Adipocyte (in vitro differentiated cells): ENCODE measurements at regions not wholly inside any gene's neighbourhood (a gene's known extent, or its start where the extent isn't known, plus 50 kb on each side); places are given as distances from the start of the nearest gene placed in this dataset.
A peak's percentile ranks its signal among the peaks of the same experiment; 100 is the strongest.

Experiments
- DNase-seq: peaks from one replicate; pipeline ENCODE4 v3.0.0-alpha.2; 2015; ENCODE audit warnings: low read depth
- H3K27me3 ChIP-seq: replicated peaks from 2 replicates; pipeline ENCODE4 v1.7.0; 2013; ENCODE audit warnings: mild to moderate bottlenecking, low read length, moderate library complexity; ENCODE audit not compliant: control insufficient read depth, insufficient read depth
- H3K36me3 ChIP-seq: 2 replicates; pipeline ENCODE4 v1.7.0; 2013; ENCODE audit warnings: low read length, mild to moderate bottlenecking, moderate library complexity; ENCODE audit not compliant: control insufficient read depth, insufficient read depth, severe bottlenecking
- H3K4me1 ChIP-seq: 2 replicates; pipeline ENCODE4 v1.7.0; 2013; ENCODE audit warnings: mild to moderate bottlenecking, low read length, moderate library complexity; ENCODE audit not compliant: control insufficient read depth, insufficient read depth
- H3K4me3 ChIP-seq: 2 replicates; pipeline ENCODE4 v1.7.0; 2013; ENCODE audit warnings: mild to moderate bottlenecking, low read length, moderate library complexity
- H3K9ac ChIP-seq: 2 replicates; pipeline ENCODE4 v1.7.0; 2013; ENCODE audit warnings: mild to moderate bottlenecking, low read length, moderate library complexity
- H3K9me3 ChIP-seq: 2 replicates; pipeline ENCODE4 v1.7.0; 2013; ENCODE audit warnings: mild to moderate bottlenecking, low read length, moderate library complexity; ENCODE audit not compliant: control insufficient read depth

- Histone ChIP-seq H3K9me3 (no peaks in the 10 kb centered on the region), H3K27me3 (no peaks in the 10 kb centered on the region), H3K4me1 (no peaks in the 10 kb centered on the region), H3K36me3 (no peaks in the 10 kb centered on the region), H3K4me3 (no peak overlapping the region), H3K9ac (no peak overlapping the region)
- DNase-seq = no peak
Measured at GRCh38 chr7:109235316-109235715, 665.6 kb downstream of the DNAJB9 start.

DNA sequence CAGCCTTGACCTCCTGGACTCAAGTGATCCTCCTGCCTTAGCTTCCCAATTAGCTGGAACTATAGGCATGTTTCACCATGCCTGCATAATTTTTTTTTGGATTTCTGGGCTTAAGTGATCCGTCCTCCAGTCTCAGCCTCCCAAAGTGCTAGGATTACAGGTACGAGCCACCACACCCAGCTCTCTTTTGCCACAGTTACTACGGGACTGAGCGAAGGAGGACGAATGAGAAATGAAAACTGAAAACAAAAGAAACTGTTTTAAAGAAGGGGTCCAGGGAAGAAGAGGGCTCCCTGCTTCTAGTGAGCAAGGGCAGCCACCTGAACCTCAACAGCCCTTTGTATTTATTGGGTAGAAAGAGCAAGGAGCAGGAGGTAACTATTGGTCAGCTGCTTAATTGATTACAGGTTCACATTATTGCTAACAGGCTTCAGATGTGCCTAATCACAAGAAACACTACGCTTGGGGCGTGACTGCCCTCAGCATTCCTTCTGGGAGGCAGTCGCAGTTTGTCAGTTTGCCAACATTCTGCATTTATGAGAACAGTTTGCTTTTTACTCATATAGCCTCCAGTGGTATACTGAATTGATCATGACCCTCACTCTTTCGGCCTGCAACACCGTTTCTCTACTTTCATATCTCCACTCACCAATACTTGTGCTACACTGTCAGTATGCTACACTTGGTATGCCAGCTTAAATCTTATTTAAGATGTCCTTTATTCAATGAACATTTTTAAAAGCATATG, 676.8 kb downstream of the DNAJB9 start:
- no peaks in the 10 kb centered on the region for H3K36me3 ChIP-seq
- no peaks in the 10 kb centered on the region for H3K9me3 ChIP-seq
- peak overlapping the region; percentile 43 for H3K4me3 ChIP-seq
- H3K27me3 ChIP-seq = no peaks in the 10 kb centered on the region
- DNase-seq = peak; percentile 79
- H3K4me1 ChIP-seq = no peaks in the 10 kb centered on the region
- no peak overlapping the region for H3K9ac ChIP-seq

DNA sequence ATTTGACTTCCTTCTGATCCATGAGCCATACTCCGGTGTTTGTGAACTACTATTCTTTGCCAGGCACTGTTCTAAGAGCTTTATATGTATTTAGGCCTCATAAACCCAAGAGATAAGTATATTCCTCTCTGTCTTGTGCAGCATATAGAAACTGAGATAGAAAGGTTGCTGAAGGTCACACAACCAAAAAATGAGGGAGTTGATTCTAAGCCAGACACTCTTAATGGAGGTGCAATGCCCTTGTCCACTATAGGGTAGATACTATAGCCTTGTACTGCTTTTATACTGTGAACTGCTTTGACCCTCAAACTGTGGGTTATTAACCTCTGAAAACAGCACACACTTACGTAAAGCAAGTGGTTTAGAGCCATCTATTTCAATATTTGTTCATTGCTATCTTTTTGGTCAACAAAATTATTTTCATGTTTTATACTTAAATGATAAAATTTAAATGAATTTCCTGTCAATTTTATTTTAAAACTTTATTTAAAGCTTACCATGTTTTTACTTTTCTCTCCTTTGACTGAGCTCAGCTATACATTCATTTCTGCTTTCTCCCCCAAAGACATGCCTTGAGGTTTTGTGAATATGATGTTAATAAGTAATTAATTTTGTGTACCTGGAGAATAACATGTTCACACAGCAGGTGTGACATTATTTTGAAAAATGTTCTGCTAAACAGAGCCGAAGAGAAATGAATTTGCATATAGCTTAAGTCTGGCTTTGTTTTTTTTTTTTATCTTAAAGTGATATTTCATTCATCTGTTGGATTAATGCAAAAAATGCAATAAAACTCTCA, 687.3 kb downstream of the DNAJB9 start:
- Histone ChIP-seq H3K9ac (no peak overlapping the region), H3K4me1 (no peaks in the 10 kb centered on the region), H3K27me3 (no peaks in the 10 kb centered on the region), H3K36me3 (no peaks in the 10 kb centered on the region), H3K9me3 (no peaks in the 10 kb centered on the region), H3K4me3 (no peak overlapping the region)
- no peak for DNase-seq

- no peak for DNase-seq
- Histone ChIP-seq H3K4me3 (no peak overlapping the region), H3K4me1 (no peaks in the 10 kb centered on the region), H3K9me3 (no peaks in the 10 kb centered on the region), H3K27me3 (no peaks in the 10 kb centered on the region), H3K36me3 (no peaks in the 10 kb centered on the region), H3K9ac (no peak overlapping the region)
Measured at GRCh38 chr7:109259151-109259550, 689.5 kb downstream of the DNAJB9 start.

DNA sequence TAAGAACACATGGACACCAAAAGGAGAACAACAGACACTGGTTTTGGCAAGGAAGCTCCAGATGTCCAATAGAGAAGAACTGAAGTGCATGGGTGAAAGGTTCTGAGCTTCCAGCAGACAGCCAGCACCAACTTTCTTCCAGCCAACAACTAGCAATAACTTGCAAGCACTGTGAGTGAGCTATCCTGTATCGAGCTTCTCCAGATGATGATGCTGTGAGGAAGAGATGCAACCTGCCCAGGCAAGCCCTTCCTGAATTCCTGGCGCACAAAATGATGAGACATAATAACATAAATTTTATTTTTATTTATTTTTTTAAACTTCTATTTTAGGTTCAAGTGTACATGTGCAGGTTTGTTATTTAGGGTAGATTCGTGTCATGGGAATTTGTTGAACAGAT, 692.1 kb downstream of the DNAJB9 start:
- Histone ChIP-seq H3K4me1 (no peaks in the 10 kb centered on the region), H3K9ac (no peak overlapping the region), H3K9me3 (no peaks in the 10 kb centered on the region), H3K4me3 (no peak overlapping the region), H3K36me3 (no peaks in the 10 kb centered on the region), H3K27me3 (no peaks in the 10 kb centered on the region)
- no peak for DNase-seq

DNA sequence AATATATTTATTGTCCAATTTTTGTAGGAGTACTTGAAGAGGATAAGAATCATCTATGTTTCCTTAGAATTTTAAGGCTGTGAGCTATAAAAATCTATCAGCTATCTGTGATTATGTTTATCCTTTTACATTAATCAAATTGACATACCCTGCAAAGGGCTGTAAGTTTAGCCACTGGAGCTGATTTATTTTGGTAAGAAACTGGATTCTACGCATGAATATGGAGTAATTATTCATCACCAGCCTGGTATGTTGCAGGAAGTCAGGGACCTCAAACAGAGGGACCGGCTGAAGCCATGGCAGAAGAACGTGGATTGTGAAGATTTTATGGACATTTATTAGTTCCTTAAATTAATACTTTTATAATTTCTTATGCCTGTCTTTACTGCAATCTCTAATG, 696.9 kb downstream of the DNAJB9 start:
- Histone ChIP-seq H3K4me1 (no peaks in the 10 kb centered on the region), H3K9me3 (peaks cover 3% of the 10 kb centered on the region), H3K4me3 (no peak overlapping the region), H3K36me3 (no peaks in the 10 kb centered on the region), H3K27me3 (no peaks in the 10 kb centered on the region), H3K9ac (no peak overlapping the region)
- DNase-seq = no peak

DNA sequence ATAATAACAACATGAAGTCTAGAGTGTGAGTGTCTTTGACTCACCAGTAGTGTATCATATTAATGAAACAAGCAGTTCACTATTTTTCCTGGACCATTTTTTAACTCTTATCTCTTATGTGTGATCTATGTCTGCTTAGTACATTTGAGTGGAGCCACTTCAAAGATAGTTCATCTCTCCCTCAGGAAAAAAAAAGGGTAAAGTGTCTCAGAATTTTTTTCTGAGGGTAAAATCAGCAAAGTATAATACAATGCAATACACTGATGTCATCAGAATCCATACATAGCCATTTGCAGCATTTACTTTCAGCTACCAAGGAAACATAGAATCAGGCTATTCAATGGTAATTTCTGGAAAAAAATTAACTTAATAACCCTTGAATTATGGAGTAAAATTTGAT, 706.7 kb downstream of the DNAJB9 start:
- no peaks in the 10 kb centered on the region for H3K4me1 ChIP-seq
- no peaks in the 10 kb centered on the region for H3K9me3 ChIP-seq
- no peak for DNase-seq
- no peak overlapping the region for H3K9ac ChIP-seq
- H3K27me3 ChIP-seq = no peaks in the 10 kb centered on the region
- H3K36me3 ChIP-seq = no peaks in the 10 kb centered on the region
- H3K4me3 ChIP-seq = no peak overlapping the region

GRCh38 chr7:109282726-109283125, 713.1 kb downstream of the DNAJB9 start:
- H3K9me3 ChIP-seq = peaks cover 3% of the 10 kb centered on the region
- H3K4me3 ChIP-seq = no peak overlapping the region
- H3K4me1 ChIP-seq = no peaks in the 10 kb centered on the region
- no peaks in the 10 kb centered on the region for H3K27me3 ChIP-seq
- H3K9ac ChIP-seq = no peak overlapping the region
- DNase-seq = no peak
- no peaks in the 10 kb centered on the region for H3K36me3 ChIP-seq

- peaks cover 7% of the 10 kb centered on the region for H3K9me3 ChIP-seq
- no peaks in the 10 kb centered on the region for H3K4me1 ChIP-seq
- H3K4me3 ChIP-seq = no peak overlapping the region
- H3K27me3 ChIP-seq = no peaks in the 10 kb centered on the region
- no peak overlapping the region for H3K9ac ChIP-seq
- H3K36me3 ChIP-seq = no peaks in the 10 kb centered on the region
- DNase-seq = no peak
Measured at GRCh38 chr7:109284943-109285342, 715.3 kb downstream of the DNAJB9 start.

- Histone ChIP-seq H3K4me1 (no peaks in the 10 kb centered on the region), H3K27me3 (no peaks in the 10 kb centered on the region), H3K9me3 (peaks cover 3% of the 10 kb centered on the region), H3K9ac (no peak overlapping the region), H3K36me3 (no peaks in the 10 kb centered on the region), H3K4me3 (no peak overlapping the region)
- DNase-seq = no peak
Measured at GRCh38 chr7:109295158-109295557, 725.5 kb downstream of the DNAJB9 start.

- Histone ChIP-seq H3K4me3 (no peak overlapping the region), H3K9ac (no peak overlapping the region), H3K27me3 (no peaks in the 10 kb centered on the region), H3K4me1 (no peaks in the 10 kb centered on the region), H3K9me3 (peaks cover 25% of the 10 kb centered on the region), H3K36me3 (no peaks in the 10 kb centered on the region)
- DNase-seq = no peak
Measured at GRCh38 chr7:109308816-109309215, 739.1 kb downstream of the DNAJB9 start.
